H9 (cell line): ENCODE measurements at regions not wholly inside any gene's neighbourhood (a gene's known extent, or its start where the extent isn't known, plus 50 kb on each side); places are given as distances from the start of the nearest gene placed in this dataset.

ENCODE experiments used
- DNase-seq: peaks from one replicate; pipeline ENCODE4 v3.0.0-alpha.2; 2017
- H2AFZ ChIP-seq: one replicate; pipeline ENCODE4 v1.6.1; 2013; ENCODE audit warnings: mild to moderate bottlenecking, low read length, control low read depth, moderate library complexity
- H2AK5ac ChIP-seq: 2 replicates; pipeline ENCODE4 v1.6.1; 2013; ENCODE audit warnings: low read length, control low read depth, mixed read lengths; ENCODE audit not compliant: insufficient read length
- H2BK120ac ChIP-seq: one replicate; pipeline ENCODE4 v1.6.1; 2013; ENCODE audit warnings: low read depth, mild to moderate bottlenecking, low read length, control low read depth, inconsistent platforms; ENCODE audit not compliant: poor library complexity, severe bottlenecking
- H2BK12ac ChIP-seq: 2 replicates; pipeline ENCODE4 v1.6.1; 2013; ENCODE audit warnings: low read length, control low read depth, mixed read lengths, low read depth; ENCODE audit not compliant: insufficient read length
- H2BK15ac ChIP-seq: 2 replicates; pipeline ENCODE4 v1.6.1; 2013; ENCODE audit warnings: low read depth, low read length, control low read depth
- H2BK20ac ChIP-seq: one replicate; pipeline ENCODE4 v1.6.1; 2013; ENCODE audit warnings: low read depth, mild to moderate bottlenecking, low read length, control low read depth, inconsistent platforms; ENCODE audit not compliant: poor library complexity, severe bottlenecking
- H2BK5ac ChIP-seq: 2 replicates; pipeline ENCODE4 v1.6.1; 2013; ENCODE audit warnings: low read length, control low read depth, mixed read lengths; ENCODE audit not compliant: insufficient read length
- H3K14ac ChIP-seq: 2 replicates; pipeline ENCODE4 v1.6.1; 2013; ENCODE audit warnings: low read length, control low read depth; ENCODE audit not compliant: insufficient read depth
- H3K18ac ChIP-seq: 2 replicates; pipeline ENCODE4 v1.6.1; 2013; ENCODE audit warnings: low read depth, mild to moderate bottlenecking, mixed read lengths, low read length, control low read depth; ENCODE audit not compliant: insufficient read length
- H3K23ac ChIP-seq: 2 replicates; pipeline ENCODE4 v1.6.1; 2013; ENCODE audit warnings: low read length, control low read depth, mixed read lengths, low read depth; ENCODE audit not compliant: insufficient read length
- H3K23me2 ChIP-seq: 2 replicates; pipeline ENCODE4 v1.6.1; 2013; ENCODE audit warnings: low read depth, mild to moderate bottlenecking, mixed read lengths, low read length, control low read depth; ENCODE audit not compliant: insufficient read length, poor library complexity, severe bottlenecking
- H3K27ac ChIP-seq: 2 replicates; pipeline ENCODE4 v1.5.1; 2013; ENCODE audit warnings: low read length, control low read depth, mixed read lengths, low read depth; ENCODE audit not compliant: insufficient read length
- H3K27me3 ChIP-seq: 2 replicates; pipeline ENCODE4 v1.6.1; 2013; ENCODE audit warnings: low read length, control low read depth, inconsistent platforms; ENCODE audit not compliant: insufficient read depth
- H3K4ac ChIP-seq: 2 replicates; pipeline ENCODE4 v1.6.1; 2013; ENCODE audit warnings: low read depth, mild to moderate bottlenecking, control low read depth, inconsistent platforms, low read length, moderate library complexity
- H3K4me1 ChIP-seq: 2 replicates; pipeline ENCODE4 v1.6.1; 2013; ENCODE audit warnings: low read length, control low read depth, inconsistent platforms; ENCODE audit not compliant: insufficient read depth
- H3K4me2 ChIP-seq: 2 replicates; pipeline ENCODE4 v1.6.1; 2013; ENCODE audit warnings: low read length, control low read depth, mixed read lengths; ENCODE audit not compliant: insufficient read length, insufficient read depth
- H3K56ac ChIP-seq: 2 replicates; pipeline ENCODE4 v1.6.1; 2013; ENCODE audit warnings: low read depth, mild to moderate bottlenecking, mixed read lengths, low read length, control low read depth; ENCODE audit not compliant: insufficient read length
- H3K79me1 ChIP-seq: 2 replicates; pipeline ENCODE4 v1.6.1; 2013; ENCODE audit warnings: low read depth, mild to moderate bottlenecking, moderate library complexity, low read length, control low read depth, inconsistent platforms; ENCODE audit not compliant: insufficient read depth, poor library complexity, severe bottlenecking
- H3K79me2 ChIP-seq: 2 replicates; pipeline ENCODE4 v1.6.1; 2013; ENCODE audit warnings: low read length, control low read depth, inconsistent platforms; ENCODE audit not compliant: insufficient read depth
- H3K9ac ChIP-seq: 2 replicates; pipeline ENCODE4 v1.6.1; 2013; ENCODE audit warnings: low read length, control low read depth, mixed read lengths; ENCODE audit not compliant: insufficient read length; ENCODE audit errors: extremely low read depth
- H3K9me3 ChIP-seq: one replicate; pipeline ENCODE4 v1.6.1; 2013; ENCODE audit warnings: low read depth, low read length, inconsistent platforms; ENCODE audit not compliant: control insufficient read depth
- H3T11ph ChIP-seq: one replicate; pipeline ENCODE4 v1.6.1; 2013; ENCODE audit warnings: mild to moderate bottlenecking, low read length, control low read depth, inconsistent platforms
- H4K20me1 ChIP-seq: one replicate; pipeline ENCODE4 v1.6.1; 2013; ENCODE audit not compliant: control insufficient read depth, insufficient read length, insufficient read depth
- H4K5ac ChIP-seq: 2 replicates; pipeline ENCODE4 v1.6.1; 2013; ENCODE audit warnings: low read depth, mild to moderate bottlenecking, mixed read lengths, low read length, control low read depth; ENCODE audit not compliant: insufficient read length
- H4K8ac ChIP-seq: replicated peaks from 2 replicates; pipeline ENCODE4 v1.6.1; 2013; ENCODE audit warnings: low read length, control low read depth, mixed read lengths, low read depth; ENCODE audit not compliant: insufficient read length
- H4K91ac ChIP-seq: 2 replicates; pipeline ENCODE4 v1.6.1; 2013; ENCODE audit warnings: low read depth, mild to moderate bottlenecking, moderate library complexity, mixed read lengths, low read length, control low read depth; ENCODE audit not compliant: insufficient read length
- H3K27ac Mint-ChIP-seq, 3 experiments: 2 replicates in 2 of 3; 3 replicates in 1 of 3; pipeline ENCODE4 v1.8.0; 2020 to 2021; ENCODE audit warnings: mixed read lengths in 3 of 3, mild to moderate bottlenecking in 1 of 3, moderate library complexity in 1 of 3
- H3K27me3 Mint-ChIP-seq: 2 replicates; pipeline ENCODE4 v1.8.0; 2021; ENCODE audit warnings: low read depth, mild to moderate bottlenecking, moderate library complexity, mixed read lengths
- H3K36me3 Mint-ChIP-seq, 3 experiments: 2 replicates in 2 of 3; 3 replicates in 1 of 3; pipeline ENCODE4 v1.8.0; 2020 to 2021; ENCODE audit warnings: low read depth in 3 of 3, mixed read lengths in 3 of 3; ENCODE audit not compliant: insufficient read depth in 1 of 3
- H3K4me1 Mint-ChIP-seq, 2 experiments: 2 replicates each; pipeline ENCODE4 v1.8.0; 2020; ENCODE audit warnings: mixed read lengths in 2 of 2
- H3K4me3 Mint-ChIP-seq, 2 experiments: 2 replicates in 1 of 2; 3 replicates in 1 of 2; pipeline ENCODE4 v1.8.0; 2020 to 2021; ENCODE audit warnings: mild to moderate bottlenecking in 2 of 2, mixed read lengths in 2 of 2, moderate library complexity in 1 of 2
- H3K9me3 Mint-ChIP-seq, 2 experiments: 2 replicates in 1 of 2; 3 replicates in 1 of 2; pipeline ENCODE4 v1.8.0; 2020; ENCODE audit warnings: mild to moderate bottlenecking in 2 of 2, mixed read lengths in 2 of 2, moderate library complexity in 1 of 2
- WGBS: extraction: QIAGEN DNeasy Blood & Tissue Kit; methylation state at CpG from one replicate; pipeline ENCODE4 v1.1.7; 2013; ENCODE audit warnings: missing lambda C conversion rate, low lambda C conversion rate, mixed read lengths; ENCODE audit not compliant: insufficient read length; ENCODE audit errors: extremely low coverage; 5-methylcytosine and 5-hydroxymethylcytosine counted together
- TF ChIP-seq, protein P1 (sequence below): fragments of 200-600 bp; sonication (generic); conservative IDR thresholded peaks from 3 replicates; pipeline ENCODE4 v1.8.0; 2021; ENCODE audit warnings: antibody characterized with exemption, mild to moderate bottlenecking

DNA sequence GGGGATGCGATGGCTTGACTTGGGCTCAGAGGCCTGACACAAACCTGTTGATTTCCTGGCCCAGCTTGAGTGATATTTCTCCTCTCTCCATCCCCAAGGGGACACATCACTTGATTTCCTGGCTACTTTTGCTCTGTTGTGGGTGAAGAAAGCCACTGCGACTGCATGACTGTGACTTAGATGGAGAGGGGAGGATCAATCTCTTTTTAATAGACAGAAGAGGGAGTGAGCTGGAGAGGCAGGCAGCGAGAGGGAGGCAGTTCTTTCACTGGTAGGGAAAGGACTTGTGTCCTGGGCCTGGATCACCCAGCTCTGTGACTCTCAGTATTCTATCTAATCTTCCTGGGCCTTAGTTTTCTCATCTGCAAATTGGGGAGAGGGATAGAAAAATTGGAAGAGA, 189.8 kb upstream of the RGMA start:
- H4K8ac ChIP-seq = no peak overlapping the region

More for the DNA sequence above, 189.8 kb upstream of the RGMA start:
- TF ChIP-seq, protein P1, sequence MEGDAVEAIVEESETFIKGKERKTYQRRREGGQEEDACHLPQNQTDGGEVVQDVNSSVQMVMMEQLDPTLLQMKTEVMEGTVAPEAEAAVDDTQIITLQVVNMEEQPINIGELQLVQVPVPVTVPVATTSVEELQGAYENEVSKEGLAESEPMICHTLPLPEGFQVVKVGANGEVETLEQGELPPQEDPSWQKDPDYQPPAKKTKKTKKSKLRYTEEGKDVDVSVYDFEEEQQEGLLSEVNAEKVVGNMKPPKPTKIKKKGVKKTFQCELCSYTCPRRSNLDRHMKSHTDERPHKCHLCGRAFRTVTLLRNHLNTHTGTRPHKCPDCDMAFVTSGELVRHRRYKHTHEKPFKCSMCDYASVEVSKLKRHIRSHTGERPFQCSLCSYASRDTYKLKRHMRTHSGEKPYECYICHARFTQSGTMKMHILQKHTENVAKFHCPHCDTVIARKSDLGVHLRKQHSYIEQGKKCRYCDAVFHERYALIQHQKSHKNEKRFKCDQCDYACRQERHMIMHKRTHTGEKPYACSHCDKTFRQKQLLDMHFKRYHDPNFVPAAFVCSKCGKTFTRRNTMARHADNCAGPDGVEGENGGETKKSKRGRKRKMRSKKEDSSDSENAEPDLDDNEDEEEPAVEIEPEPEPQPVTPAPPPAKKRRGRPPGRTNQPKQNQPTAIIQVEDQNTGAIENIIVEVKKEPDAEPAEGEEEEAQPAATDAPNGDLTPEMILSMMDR = no peak
- H3T11ph ChIP-seq = no peak overlapping the region
- Mint-ChIP-seq H3K27ac (peak overlapping the region in 1 of 3 experiments; percentile 94; a peak in 2 of 7 replicates), H3K9me3 (no peaks in the 10 kb centered on the region; a peak in 1 of 5 replicates), H3K4me3 (0 out of 5 replicates have a peak overlapping the region, but pooled peaks of 1 of the 2 experiments have one; percentile 4), H3K27me3 (peaks cover 25% of the 10 kb centered on the region), H3K36me3 (no peaks in the 10 kb centered on the region; a peak in 2 of 7 replicates), H3K4me1 (peaks cover 54 to 55% of the 10 kb centered on the region in 2 experiments)
- H4K5ac ChIP-seq = no peak overlapping the region
- no peak overlapping the region for H4K91ac ChIP-seq
- H3K9me3 ChIP-seq = no peaks in the 10 kb centered on the region
- no peak overlapping the region for H2BK12ac ChIP-seq
- H3K79me2 ChIP-seq = no peaks in the 10 kb centered on the region
- H3K4ac ChIP-seq = no peak overlapping the region
- no peak overlapping the region for H3K4me2 ChIP-seq
- no peaks in the 10 kb centered on the region for H3K27me3 ChIP-seq
- no peaks in the 10 kb centered on the region for H4K20me1 ChIP-seq
- no peak overlapping the region for H2BK120ac ChIP-seq
- no peaks in the 10 kb centered on the region for H3K79me1 ChIP-seq
- no peaks in the 10 kb centered on the region for H3K23me2 ChIP-seq
- no peak overlapping the region for H3K9ac ChIP-seq
- H3K4me1 ChIP-seq = no peaks in the 10 kb centered on the region
- H3K27ac ChIP-seq = no peak overlapping the region
- H3K23ac ChIP-seq = no peak overlapping the region
- H2BK15ac ChIP-seq = no peak overlapping the region
- H2AFZ ChIP-seq = no peak overlapping the region
- WGBS = no CpG with 5 or more reads among the region's 3 CpGs
- H2BK5ac ChIP-seq = no peak overlapping the region
- no peak overlapping the region for H3K56ac ChIP-seq
- no peak overlapping the region for H3K14ac ChIP-seq
- DNase-seq = no peak
- H2AK5ac ChIP-seq = no peak overlapping the region
- H3K18ac ChIP-seq = no peak overlapping the region
- no peak overlapping the region for H2BK20ac ChIP-seq
